K562 (cell line): ENCODE measurements at regions not wholly inside any gene's neighbourhood (a gene's known extent, or its start where the extent isn't known, plus 50 kb on each side); places are given as distances from the start of the nearest gene placed in this dataset.

Source experiments
- ATAC-seq: fragments of 200-7000 bp; cut with Tn5 transposase; 3 replicates; pipeline ENCODE4 v1.9.1; 2020; ENCODE audit warnings: moderate library complexity
- BruUV-seq: library from RNA; stranded (reverse); fragments of 400-500 nt; replicated peaks from 2 replicates; lab custom pipeline; 2021; lab: Mats Ljungman, UMichigan
- CTCF ChIA-PET: fragments of 300-600 bp; formaldehyde crosslinking; extraction: SDS; loops from one replicate; lab custom pipeline; 2021; ENCODE audit warnings: low intra/inter-chr PET ratio; lab: Yijun Ruan, JAX
- POLR2A ChIA-PET: fragments of 300-600, 350-650 bp; sonication (Branson Sonifier 250); formaldehyde crosslinking; extraction: SDS; loops from one replicate; lab custom pipeline; 2021; ENCODE audit warnings: antibody characterized with exemption, inconsistent platforms; lab: Yijun Ruan, JAX
- DNase-seq, 4 experiments: peaks; one replicate each; pipeline versions ENCODE4 v3.0.0 to v3.0.0-alpha.2; 2011 to 2018; ENCODE audit warnings: low spot score in 3 of 4, mixed read lengths in 3 of 4; ENCODE audit errors: extremely low read depth in 1 of 4
- FAIRE-seq: peaks from 2 replicates; lab custom pipeline; 2011; peaks lifted over from hg19 to GRCh38; lab: Jason Lieb, UNC
- H2AFZ ChIP-seq: 2 replicates; pipeline ENCODE4 v1.6.0; 2011; ENCODE audit warnings: low read depth, low read length, control low read depth, inconsistent platforms
- H3K27ac ChIP-seq: fragments of 200-600 bp; 3 replicates; pipeline ENCODE4 v1.8.0; 2011; ENCODE audit warnings: low read depth, mild to moderate bottlenecking, control low read depth, inconsistent platforms, low read length, moderate library complexity, mixed read lengths; ENCODE audit errors: extremely low read depth
- H3K27me3 ChIP-seq, 2 experiments: fragments of 300-600 bp in 1 of 2; 2 replicates in 1 of 2; 3 replicates in 1 of 2; pipeline versions ENCODE4 v1.6.0 to v1.8.0; 2011; ENCODE audit warnings: inconsistent platforms in 2 of 2, low read length in 2 of 2, mild to moderate bottlenecking in 1 of 2, mixed read lengths in 1 of 2, moderate library complexity in 1 of 2; ENCODE audit not compliant: control insufficient read depth in 2 of 2, insufficient read depth in 2 of 2
- H3K36me3 ChIP-seq: fragments of 300-600 bp; 3 replicates; pipeline ENCODE4 v1.8.0; 2011; ENCODE audit warnings: mild to moderate bottlenecking, low read length, inconsistent platforms; ENCODE audit not compliant: control insufficient read depth, insufficient read depth
- H3K4me1 ChIP-seq, 2 experiments: fragments of 200-600 bp in 1 of 2; replicated peaks in 1 of 2; 2 replicates in 1 of 2; 3 replicates in 1 of 2; pipeline versions ENCODE4 v1.5.1 to v1.8.0; 2011; ENCODE audit warnings: inconsistent platforms in 2 of 2, low read length in 2 of 2, mild to moderate bottlenecking in 1 of 2, mixed read lengths in 1 of 2, moderate library complexity in 1 of 2; ENCODE audit not compliant: control insufficient read depth in 2 of 2, insufficient read depth in 2 of 2
- H3K4me2 ChIP-seq: 2 replicates; pipeline ENCODE4 v1.6.1; 2011; ENCODE audit warnings: low read length, control low read depth, inconsistent platforms, mixed read lengths; ENCODE audit not compliant: insufficient read depth
- H3K4me3 ChIP-seq: fragments of 200-600 bp; sonication (generic), shearing (Covaris generic); 2 replicates; pipeline ENCODE4 v1.5.1; 2016; ENCODE audit warnings: control low read depth, inconsistent platforms
- H3K79me2 ChIP-seq: fragments of 200-600 bp; 3 replicates; pipeline ENCODE4 v1.8.0; 2011; ENCODE audit warnings: low read length, inconsistent platforms; ENCODE audit not compliant: control insufficient read depth, insufficient read depth
- H3K9ac ChIP-seq, 2 experiments: 2 replicates each; pipeline versions ENCODE4 v1.6.0 to v1.6.1; 2011; ENCODE audit warnings: low read depth in 2 of 2, low read length in 2 of 2, control low read depth in 1 of 2, inconsistent platforms in 1 of 2, mild to moderate bottlenecking in 1 of 2, mixed read lengths in 1 of 2; ENCODE audit not compliant: insufficient read depth in 1 of 2
- H3K9me1 ChIP-seq: one replicate; pipeline ENCODE4 v1.6.0; 2011; ENCODE audit warnings: inconsistent platforms, mild to moderate bottlenecking, low read length, moderate library complexity; ENCODE audit not compliant: control insufficient read depth, insufficient read depth
- H3K9me3 ChIP-seq: replicated peaks from 2 replicates; pipeline ENCODE4 v1.5.1; 2011; ENCODE audit warnings: low read depth, low read length, inconsistent platforms; ENCODE audit not compliant: control insufficient read depth, insufficient read depth
- H4K20me1 ChIP-seq: replicated peaks from 2 replicates; pipeline ENCODE4 v1.6.1; 2011; ENCODE audit warnings: low read length, inconsistent platforms, mixed read lengths; ENCODE audit not compliant: control insufficient read depth, insufficient read depth
- ARNT ChIP-seq, 2 experiments: fragments of 450-650 bp; IDR thresholded peaks; 2 replicates each; pipeline ENCODE4 v1.6.1; 2016; ENCODE audit warnings: mild to moderate bottlenecking in 1 of 2
- CBFB ChIP-seq: sonication (generic); formaldehyde crosslinking; IDR thresholded peaks from 2 replicates; pipeline ENCODE4 v1.4.0; 2020; ENCODE audit warnings: mild to moderate bottlenecking, missing genetic modification reagents
- ETV6 ChIP-seq, 3 experiments: fragments of 150-350 bp in 1 of 3; sonication (generic) in 1 of 3; formaldehyde crosslinking in 1 of 3; IDR thresholded peaks; 2 replicates each; pipeline versions ENCODE4 v1.6.1 to v1.8.0; 2014 to 2022; ENCODE audit warnings: borderline replicate concordance in 2 of 3, low read depth in 2 of 3, antibody characterized with exemption in 1 of 3, low read length in 1 of 3, mild to moderate bottlenecking in 1 of 3, missing genetic modification reagents in 1 of 3
- PHB2 ChIP-seq: fragments of 450-650 bp; IDR thresholded peaks from 2 replicates; pipeline ENCODE4 v1.6.1; 2017; ENCODE audit warnings: low read depth
- POLR2G ChIP-seq: fragments of 200-400 bp; formaldehyde crosslinking; IDR thresholded peaks from 2 replicates; pipeline ENCODE4 v1.6.1; 2017; ENCODE audit warnings: low read depth, mild to moderate bottlenecking, antibody characterized with exemption, low read length, moderate library complexity
- RBBP5 ChIP-seq: fragments of 200-600 bp; sonication (generic); IDR thresholded peaks from 2 replicates; pipeline ENCODE4 v1.6.1; 2012; ENCODE audit warnings: borderline replicate concordance, mild to moderate bottlenecking, low read length, control low read depth, inconsistent platforms; ENCODE audit not compliant: insufficient read depth, poor library complexity, severe bottlenecking
- STAT5B ChIP-seq: fragments of 250-450 bp; sonication (Bioruptor Pico); IDR thresholded peaks from 2 replicates; pipeline ENCODE4 v1.8.0; 2021; ENCODE audit warnings: mild to moderate bottlenecking, inconsistent platforms
- WGBS: fragments of 100-300 bp; shearing (Covaris generic); methylation state at CpG from one replicate; pipeline ENCODE4 v1.1.6; 2016; ENCODE audit warnings: low coverage, mixed read lengths; ENCODE audit not compliant: insufficient coverage; ENCODE audit errors: missing lambda C conversion rate; 5-methylcytosine and 5-hydroxymethylcytosine counted together
- in situ Hi-C: fragments of 300-500 bp; cut with MboI; formaldehyde crosslinking; loops from 4 replicates; pipeline ENCODE4 v1.15.0; 2018; ENCODE audit warnings: inconsistent platforms, mixed read lengths
- intact Hi-C: fragments of 100-400 bp; cut with micrococcal nuclease; formaldehyde crosslinking; loops from 2 replicates; pipeline ENCODE4 v1.14.2; 2022
- TF ChIP-seq, protein P1 (sequence below): fragments of 250-450 bp; sonication (Bioruptor Pico); IDR thresholded peaks from 2 replicates; pipeline ENCODE4 v1.9.0; 2021; ENCODE audit warnings: mild to moderate bottlenecking
- TF ChIP-seq, protein P2 (sequence below): fragments of 450-650 bp; IDR thresholded peaks from one replicate; pipeline ENCODE4 v1.6.1; 2018; ENCODE audit warnings: mild to moderate bottlenecking, moderate library complexity; ENCODE audit not compliant: partially characterized antibody

DNA sequence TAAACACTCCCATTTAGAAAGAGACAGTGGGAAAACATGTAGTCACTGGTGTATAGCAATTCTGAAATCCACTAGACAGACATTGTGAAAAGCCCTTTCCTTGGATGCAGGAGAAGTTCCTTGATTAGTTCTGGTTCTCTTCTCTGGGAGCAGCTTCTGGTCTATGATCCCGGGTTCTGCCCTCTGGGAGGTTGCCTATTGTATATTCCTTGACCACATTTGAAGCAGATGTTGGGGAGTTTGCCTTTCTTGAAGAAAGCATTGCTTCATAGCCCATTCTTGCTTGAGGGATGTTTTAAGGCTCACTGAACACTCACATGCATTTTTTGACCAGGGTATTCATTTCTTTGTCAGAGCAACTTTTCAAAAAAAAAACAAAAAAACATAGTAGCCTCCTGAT lies 211.9 kb downstream of the NDFIP2 start:
- 0% methylated on average over 1 of the region's 1 CpG for WGBS
- CTCF ChIA-PET: no interaction called here
- TF ChIP-seq STAT5B (CRISPR knock-in tag) (no peak), POLR2G (no peak), CBFB (CRISPR knock-in tag) (no peak), RBBP5 (no peak), ETV6 (IDR thresholded peaks at IDR 0.05; ENCODE audit: borderline replicate concordance in 1 of 2, low read depth in 2 of 2, low read length in 1 of 2) (no peak), ETV6 (CRISPR knock-in tag; IDR thresholded peaks at IDR 0.05; ENCODE audit: borderline replicate concordance) (no peak), ARNT (IDR thresholded peaks at IDR 0.05) (no peak), PHB2 (no peak)
- TF ChIP-seq, protein P1, sequence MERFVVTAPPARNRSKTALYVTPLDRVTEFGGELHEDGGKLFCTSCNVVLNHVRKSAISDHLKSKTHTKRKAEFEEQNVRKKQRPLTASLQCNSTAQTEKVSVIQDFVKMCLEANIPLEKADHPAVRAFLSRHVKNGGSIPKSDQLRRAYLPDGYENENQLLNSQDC (CRISPR knock-in tag): no peak
- TF ChIP-seq, protein P2, sequence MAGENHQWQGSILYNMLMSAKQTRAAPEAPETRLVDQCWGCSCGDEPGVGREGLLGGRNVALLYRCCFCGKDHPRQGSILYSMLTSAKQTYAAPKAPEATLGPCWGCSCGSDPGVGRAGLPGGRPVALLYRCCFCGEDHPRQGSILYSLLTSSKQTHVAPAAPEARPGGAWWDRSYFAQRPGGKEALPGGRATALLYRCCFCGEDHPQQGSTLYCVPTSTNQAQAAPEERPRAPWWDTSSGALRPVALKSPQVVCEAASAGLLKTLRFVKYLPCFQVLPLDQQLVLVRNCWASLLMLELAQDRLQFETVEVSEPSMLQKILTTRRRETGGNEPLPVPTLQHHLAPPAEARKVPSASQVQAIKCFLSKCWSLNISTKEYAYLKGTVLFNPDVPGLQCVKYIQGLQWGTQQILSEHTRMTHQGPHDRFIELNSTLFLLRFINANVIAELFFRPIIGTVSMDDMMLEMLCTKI: no peak

More for the DNA sequence above, 211.9 kb downstream of the NDFIP2 start:
- H3K4me1 ChIP-seq: no peaks in the 10 kb centered on the region
- no peaks in the 10 kb centered on the region for H3K36me3 ChIP-seq
- POLR2A ChIA-PET: no interaction called here
- no peaks in the 10 kb centered on the region for H3K9me1 ChIP-seq
- ATAC-seq (no peak), DNase-seq (no peak), FAIRE-seq (no peak)
- no TSS peak for BruUV-seq
- no peaks in the 10 kb centered on the region for H4K20me1 ChIP-seq
- no peak overlapping the region for H3K27ac ChIP-seq
- in situ Hi-C loops: no loop called here
- no peaks in the 10 kb centered on the region for H3K79me2 ChIP-seq
- H3K4me3 ChIP-seq: no peak overlapping the region
- no peak overlapping the region for H3K9ac ChIP-seq
- intact Hi-C loops: no loop called here
- H2AFZ ChIP-seq: no peak overlapping the region
- no peak overlapping the region for H3K4me2 ChIP-seq
- H3K9me3 ChIP-seq: no peaks in the 10 kb centered on the region
- no peaks in the 10 kb centered on the region for H3K27me3 ChIP-seq
